Posterior cingulate gyrus (tissue), 11 donors: ENCODE measurements at regions not wholly inside any gene's neighbourhood (a gene's known extent, or its start where the extent isn't known, plus 50 kb on each side); places are given as distances from the start of the nearest gene placed in this dataset.
"Not testable (repeated sequence)": the region's sequence is repeated elsewhere in the genome, so short reads cannot be mapped to it uniquely, and the experiment has no call there.

ENCODE experiments used
- DNase-seq, 10 donors: peaks; one replicate each; pipeline versions ENCODE4 v3.0.0 to v3.0.0-alpha.2; 2020 to 2021; ENCODE audit warnings: mixed read lengths in 3 of 10
- intact Hi-C: fragments of 100-400 bp; cut with DNase I; formaldehyde crosslinking; loops from one replicate; pipeline ENCODE4 v1.15.1; 2023

DNA sequence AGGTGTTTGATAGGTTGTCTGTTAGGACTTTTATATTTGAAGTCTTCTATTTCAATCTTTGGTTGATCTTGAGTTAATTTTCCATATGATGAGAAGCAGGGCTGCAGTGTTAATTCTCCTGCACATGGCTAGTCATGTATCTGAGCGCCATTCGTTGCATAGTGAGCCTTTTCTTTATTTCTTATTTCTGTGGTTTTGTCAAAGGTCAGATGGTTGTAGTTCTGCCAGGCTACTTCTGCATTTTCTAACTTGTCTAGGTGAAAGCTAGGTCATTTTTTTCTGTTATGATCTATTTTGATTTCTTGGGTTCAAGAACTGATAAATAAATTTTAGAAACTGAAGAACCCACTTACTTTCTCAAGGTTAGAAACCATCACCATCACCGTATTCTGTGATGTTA, 56.7 kb downstream of the CCDC74A start:
- intact Hi-C loops, result no loop called here
- no peak for DNase-seq

DNA sequence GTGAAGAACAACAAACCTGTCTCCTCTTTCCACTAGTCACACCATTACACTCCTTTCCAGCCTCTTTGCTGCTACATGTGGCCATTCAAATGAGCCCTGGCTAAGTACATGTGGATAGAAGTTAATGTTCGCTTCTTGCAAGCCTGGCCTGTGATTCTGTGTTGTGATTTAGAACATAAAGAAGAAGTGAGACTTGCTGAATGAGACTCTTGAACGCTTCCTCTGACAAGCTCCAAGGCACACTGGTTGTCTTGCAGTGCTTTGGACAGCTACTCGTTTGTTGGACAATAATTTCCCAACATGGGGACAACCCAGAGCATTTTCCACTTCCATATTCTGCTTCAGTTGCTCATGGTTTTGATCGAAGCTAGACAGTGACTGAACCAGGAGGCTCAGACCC, 57.3 kb downstream of the CCDC74A start:
- intact Hi-C loops, result no loop called here
- DNase-seq, result no peak

DNA sequence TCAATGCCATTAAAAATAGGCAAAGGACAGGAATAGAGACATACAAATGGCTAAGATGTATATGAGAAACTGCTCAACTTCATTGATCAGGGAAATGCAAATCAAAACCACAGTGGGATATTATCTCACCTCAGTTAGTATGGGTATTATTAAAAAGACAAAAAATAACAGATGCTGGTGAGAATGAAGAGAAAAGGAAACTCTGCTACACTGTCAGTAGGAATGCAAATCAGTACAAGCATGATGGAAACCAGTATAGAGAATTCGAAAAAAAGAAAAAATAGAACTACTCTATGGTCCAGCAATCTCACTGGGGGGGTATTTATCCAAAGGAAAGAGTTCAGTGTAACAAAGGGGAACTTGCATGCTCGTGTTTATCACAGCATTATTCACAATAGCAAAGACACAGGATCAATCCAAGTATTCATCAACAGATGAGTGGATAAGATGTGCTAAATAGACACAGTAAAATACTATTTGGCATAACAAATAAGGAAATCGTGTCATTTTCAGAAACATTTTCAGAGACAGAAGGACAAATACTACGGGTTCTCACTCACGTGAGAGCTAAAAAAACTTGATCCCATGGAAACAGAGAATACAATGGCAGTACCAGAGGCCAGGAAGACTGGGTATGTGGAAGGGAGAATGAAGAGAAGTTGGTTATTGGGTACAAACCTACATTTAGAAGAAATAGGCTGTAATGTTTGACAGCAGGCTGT, 60.6 kb downstream of the CCDC74A start:
- DNase-seq, result no peak
- intact Hi-C loops, result no loop called here

DNA sequence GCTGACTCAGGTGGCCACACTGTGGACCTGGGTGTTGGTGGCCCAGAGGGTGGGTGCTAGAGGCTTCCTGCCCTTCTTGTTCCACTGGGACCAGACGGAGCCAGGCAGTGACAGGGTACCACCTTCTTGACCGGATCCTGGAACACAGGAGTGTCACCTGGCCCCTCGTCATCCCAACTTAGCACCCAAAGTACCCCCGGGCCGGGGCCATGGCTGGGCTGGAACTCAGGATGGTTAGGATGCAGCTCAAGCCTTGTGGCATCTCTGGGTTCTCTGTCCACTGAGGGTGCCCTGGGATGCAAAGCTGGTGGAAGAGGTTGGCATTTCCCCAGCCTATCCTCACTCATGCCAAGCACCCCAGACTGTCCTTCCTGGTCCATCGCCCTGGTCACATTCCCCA, 61.4 kb downstream of the CCDC74A start:
- intact Hi-C loops, result not testable (repeated sequence)

DNA sequence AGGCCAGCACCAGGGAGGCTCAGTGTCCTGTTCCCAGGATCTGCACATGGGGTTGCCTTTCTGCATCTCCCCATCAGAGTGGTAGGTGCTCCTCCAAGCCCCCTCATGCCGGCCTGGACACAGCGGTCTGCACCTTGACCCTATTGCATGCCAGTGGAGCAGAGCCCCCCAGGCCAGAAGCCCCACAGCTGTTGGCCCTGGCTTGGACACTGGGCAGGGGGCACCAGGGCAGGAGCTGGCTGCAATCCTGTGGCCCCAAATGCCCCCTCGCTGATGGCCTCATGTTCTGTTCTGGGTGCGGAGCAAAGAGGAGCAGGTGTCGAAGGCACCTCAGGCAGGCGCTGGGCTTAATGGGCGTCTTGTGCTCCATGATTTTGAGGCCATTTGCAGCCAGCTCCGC, 62.7 kb downstream of the CCDC74A start:
- intact Hi-C loops, result no loop called here
- DNase-seq, result no peak

More for the DNA sequence above, 61.4 kb downstream of the CCDC74A start:
- DNase-seq, result peak in 1 of 10 donors; percentile 66

DNA sequence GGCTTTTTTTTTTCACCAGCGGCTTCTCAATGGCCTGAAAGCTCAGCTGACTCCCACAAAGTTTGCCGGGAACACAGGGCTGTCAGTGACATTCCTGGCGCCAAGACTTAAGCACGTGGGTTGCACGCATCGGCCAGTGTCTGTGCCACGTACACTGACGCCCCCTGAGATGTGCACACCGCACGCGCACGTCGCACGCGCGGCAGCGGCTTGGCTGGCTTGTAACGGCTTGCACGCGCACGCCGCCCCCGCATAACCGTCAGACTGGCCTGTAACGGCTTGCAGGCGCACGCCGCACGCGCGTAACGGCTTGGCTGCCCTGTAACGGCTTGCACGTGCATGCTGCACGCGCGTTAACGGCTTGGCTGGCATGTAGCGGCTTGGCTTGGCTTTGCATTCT, 63.2 kb downstream of the CCDC74A start:
- intact Hi-C loops, result no loop called here
- no peak for DNase-seq

DNA sequence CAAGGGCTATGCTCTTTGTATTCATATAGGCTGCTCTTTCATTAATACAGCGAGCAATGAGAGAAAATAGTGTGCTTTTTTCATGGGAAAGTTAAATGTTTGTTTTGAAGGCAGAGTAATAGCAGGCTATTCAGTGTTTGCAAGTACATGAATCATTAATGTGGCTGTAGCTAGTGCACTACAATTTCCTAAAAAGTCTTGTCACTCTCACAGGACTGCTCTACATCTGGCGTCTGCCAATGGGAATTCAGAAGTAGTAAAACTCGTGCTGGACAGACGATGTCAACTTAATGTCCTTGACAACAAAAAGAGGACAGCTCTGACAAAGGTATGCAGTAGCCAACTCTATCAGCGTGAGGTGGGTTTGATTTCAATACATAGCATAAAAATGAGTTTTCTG, 68.9 kb downstream of the CCDC74A start:
- intact Hi-C loops, DNase-seq: not testable (repeated sequence)

DNA sequence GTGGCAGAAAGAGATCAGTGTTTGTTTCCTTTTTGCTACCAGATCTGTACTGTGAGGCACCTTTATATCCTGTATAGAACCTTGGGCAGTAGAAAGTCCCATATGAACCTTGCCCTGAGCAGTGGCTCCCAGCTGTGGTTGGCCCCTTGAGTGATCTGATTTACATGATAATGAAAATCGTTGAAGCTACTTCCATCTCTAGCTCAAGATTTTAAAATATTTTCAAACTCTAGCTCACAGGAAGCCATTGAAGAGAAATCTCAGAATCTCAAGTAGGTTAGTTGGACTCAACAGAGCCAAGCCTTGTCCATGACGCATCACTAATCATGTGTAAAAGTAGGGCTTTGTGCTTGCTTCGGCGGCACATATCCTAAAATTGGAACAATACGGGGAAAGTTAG, 74.8 kb downstream of the CCDC74A start:
- intact Hi-C loops, result not testable (repeated sequence)

DNA sequence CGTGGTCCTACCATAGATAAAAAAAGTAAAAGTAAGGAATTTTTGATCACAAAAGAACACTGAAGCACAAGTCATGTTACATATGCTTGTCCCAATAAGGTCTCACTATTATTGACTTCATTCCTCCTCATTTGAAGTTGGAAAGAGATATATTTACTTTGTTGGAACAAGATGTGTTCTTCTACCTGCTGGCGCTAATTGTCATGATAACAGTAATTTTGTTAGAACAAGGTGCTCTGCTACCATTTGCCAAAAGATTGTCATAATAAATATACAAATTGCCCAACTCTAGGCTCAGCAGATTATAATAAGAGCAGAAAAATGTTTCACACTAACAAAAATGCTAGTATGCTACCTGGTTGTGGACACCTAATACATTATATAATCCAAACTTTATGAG, 77.0 kb downstream of the CCDC74A start:
- DNase-seq, intact Hi-C loops: not testable (repeated sequence)

More for the DNA sequence above, 74.8 kb downstream of the CCDC74A start:
- not testable (repeated sequence) for DNase-seq

DNA sequence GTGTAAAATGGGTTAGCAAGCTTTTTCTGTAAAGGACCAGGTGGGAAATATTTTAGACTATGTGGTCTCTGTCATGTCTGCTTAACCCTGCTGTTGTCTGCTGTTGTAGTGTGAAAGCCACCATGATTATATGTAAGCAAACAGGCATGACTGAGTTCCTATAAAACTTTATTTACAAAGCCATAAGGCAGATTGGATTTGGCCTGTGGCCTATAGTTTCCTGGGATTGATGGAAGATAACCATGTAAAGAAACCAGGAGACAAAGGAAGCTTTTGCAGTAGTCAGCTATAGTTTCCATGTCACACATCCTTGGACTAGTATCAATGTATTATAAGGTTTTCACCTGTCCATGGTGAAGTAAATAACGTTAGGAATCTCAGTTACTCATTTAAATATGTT, 78.7 kb downstream of the CCDC74A start:
- intact Hi-C loops, DNase-seq: not testable (repeated sequence)

DNA sequence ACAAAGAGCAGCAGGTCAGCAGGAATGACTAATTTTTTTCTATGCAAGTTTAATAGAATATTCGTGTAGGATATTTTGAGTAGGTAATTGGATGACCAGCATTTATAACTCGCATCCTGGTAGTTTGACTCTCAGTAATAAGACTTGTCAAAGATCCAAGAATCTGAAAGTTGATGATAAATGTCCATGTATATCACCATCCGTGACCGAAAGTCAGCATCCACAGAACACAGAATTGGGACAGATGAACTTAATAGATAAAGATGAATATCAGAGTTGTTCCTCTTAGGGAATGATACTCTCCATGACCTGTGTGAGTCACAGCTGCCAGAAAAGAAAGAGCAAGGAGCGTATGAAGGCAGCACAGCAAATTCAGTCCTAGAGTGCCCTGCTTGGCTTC, 79.4 kb downstream of the CCDC74A start:
- intact Hi-C loops, DNase-seq: not testable (repeated sequence)

DNA sequence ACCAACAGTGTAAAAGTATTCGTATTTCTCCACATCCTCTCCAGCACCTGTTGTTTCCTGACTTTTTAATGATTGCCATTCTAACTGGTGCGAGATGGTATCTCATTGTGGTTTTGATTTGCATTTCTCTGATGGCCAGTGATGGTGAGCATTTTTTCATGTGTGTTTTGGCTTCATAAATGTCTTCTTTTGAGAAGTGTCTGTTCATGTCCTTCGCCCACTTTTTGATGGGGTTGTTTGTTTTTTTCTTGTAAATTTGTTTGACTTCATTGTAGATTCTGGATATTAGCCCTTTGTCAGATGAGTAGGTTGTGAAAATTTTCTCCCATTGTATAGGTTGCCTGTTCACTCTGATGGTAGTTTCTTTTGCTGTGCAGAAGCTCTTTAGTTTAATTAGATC, 86.9 kb downstream of the CCDC74A start:
- intact Hi-C loops, DNase-seq: not testable (repeated sequence)

DNA sequence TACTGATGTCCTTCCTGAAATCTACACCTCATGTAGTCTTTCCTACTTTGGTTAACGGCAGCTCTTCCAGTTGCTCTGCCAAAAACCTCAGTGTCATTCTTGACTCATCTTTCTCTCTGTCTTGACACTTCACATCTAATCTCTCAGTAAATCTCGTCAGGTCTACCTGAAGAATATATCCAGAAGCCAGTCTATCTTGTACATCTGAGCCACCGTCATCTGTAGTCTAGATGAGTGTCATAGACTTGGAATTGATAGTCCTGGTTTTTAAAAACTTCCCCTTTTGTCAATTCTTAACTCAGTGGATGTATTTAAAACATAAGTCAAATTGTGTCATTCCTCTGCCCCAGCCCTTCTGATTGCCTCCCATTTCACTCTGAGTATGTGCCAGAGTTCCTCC, 90.6 kb downstream of the CCDC74A start:
- DNase-seq, intact Hi-C loops: not testable (repeated sequence)

DNA sequence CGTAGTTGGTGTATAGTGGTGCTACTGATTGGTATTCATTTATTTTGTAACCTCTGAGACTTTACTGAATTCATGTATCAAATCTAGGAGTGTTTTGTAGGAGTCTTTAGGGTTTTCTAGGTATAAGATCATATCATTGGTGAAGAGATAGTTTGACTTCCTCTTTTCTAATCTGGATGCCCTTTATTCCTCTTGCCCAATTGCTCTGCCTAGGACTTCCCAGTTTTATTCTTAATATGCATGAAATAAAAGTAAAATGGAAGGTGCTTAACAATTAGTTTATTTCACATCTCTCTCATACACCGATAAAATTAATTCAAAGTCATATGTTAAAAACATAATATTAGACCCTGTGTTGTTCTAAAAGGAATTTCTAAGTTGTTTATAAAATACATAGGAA, 95.2 kb downstream of the CCDC74A start:
- DNase-seq, intact Hi-C loops: not testable (repeated sequence)

DNA sequence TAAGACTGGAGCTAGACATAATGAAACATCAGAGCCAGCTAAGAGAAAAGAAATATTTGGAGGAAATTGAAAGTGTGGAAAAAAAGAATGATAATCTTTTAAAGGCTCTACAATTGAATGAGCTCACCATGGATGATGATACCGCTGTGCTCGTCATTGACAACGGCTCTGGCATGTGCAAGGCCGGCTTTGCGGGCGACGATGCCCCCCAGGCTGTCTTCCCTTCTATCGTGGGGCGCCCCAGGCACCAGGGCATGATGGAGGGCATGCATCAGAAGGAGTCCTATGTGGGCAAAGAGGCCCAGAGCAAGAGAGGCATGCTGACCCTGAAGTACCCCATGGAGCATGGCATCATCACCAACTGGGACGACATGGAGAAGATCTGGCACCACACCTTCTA, 98.3 kb downstream of the CCDC74A start:
- peak in 1 of 10 donors; percentile 46 for DNase-seq
- intact Hi-C loops, result not testable (repeated sequence)

DNA sequence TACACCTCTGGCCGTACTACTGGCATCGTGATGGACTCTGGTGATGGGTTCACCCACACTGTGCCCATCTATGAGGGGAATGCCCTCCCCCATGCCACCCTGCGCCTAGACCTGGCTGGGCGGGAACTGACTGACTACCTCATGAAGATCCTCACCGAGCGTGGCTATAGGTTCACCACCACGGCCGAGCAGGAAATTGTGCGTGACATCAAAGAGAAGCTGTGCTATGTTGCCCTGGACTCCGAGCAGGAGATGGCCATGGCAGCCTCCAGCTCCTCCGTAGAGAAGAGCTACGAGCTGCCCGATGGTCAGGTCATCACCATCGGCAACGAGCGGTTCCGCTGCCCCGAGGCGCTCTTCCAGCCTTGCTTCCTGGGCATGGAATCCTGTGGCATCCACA, 98.9 kb downstream of the CCDC74A start:
- intact Hi-C loops, DNase-seq: not testable (repeated sequence)

DNA sequence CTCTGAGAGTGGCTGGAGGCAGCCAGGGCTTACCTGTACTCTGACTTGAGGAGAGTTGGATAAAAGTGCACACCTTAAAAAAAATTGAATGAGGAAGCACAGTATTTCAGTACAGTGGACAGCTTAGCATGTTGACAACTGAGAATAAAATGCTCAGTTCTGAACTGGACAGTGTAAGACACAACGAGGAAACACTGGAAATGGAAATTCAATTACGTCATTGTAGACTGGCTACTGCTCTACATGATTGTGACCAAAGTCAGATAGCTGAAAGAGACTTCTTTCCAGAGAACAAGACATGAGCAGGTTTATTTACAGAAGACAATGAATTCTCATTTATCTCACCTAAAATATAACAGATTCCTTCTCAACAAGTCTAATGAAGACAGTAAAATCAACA, 100.1 kb downstream of the CCDC74A start:
- DNase-seq, intact Hi-C loops: not testable (repeated sequence)

DNA sequence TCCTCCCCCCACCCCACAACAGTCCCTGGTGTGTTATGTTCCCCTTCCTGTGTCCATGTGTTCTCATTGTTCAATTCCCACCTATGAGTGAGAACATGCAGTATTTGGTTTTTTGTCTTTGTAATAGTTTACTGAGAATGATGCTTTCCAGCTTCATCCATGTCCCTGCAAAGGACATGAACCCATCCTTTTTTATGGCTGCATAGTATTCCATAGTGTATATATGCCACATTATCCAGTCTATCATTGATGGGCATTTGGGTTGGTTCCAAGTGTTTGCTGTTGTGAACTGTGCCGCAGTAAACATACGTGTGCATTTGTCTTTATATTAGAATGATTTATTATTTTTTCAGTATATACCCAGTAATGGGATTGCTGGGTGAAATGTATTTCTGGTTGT, 104.0 kb downstream of the CCDC74A start:
- DNase-seq, intact Hi-C loops: not testable (repeated sequence)

DNA sequence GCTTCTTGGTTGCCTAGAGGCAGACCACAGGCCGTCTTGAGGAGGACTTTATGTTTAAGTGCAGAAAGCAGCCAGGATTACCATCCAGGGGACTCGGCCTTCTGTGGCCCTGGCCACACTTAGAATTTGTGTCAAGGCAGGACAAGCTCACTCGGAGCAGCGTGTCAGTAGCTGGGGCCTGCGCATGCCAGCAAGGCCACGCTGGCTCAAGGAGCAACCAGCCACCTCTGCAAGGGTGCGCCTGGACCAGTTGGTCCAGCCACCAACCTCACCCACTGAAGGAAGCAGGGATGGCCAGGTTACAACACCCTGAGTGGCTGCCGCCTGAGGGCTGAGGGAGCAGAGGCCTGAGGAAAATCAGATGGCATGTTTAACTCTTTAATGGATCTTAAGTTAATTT, 105.7 kb downstream of the CCDC74A start:
- intact Hi-C loops, result not testable (repeated sequence)

DNA sequence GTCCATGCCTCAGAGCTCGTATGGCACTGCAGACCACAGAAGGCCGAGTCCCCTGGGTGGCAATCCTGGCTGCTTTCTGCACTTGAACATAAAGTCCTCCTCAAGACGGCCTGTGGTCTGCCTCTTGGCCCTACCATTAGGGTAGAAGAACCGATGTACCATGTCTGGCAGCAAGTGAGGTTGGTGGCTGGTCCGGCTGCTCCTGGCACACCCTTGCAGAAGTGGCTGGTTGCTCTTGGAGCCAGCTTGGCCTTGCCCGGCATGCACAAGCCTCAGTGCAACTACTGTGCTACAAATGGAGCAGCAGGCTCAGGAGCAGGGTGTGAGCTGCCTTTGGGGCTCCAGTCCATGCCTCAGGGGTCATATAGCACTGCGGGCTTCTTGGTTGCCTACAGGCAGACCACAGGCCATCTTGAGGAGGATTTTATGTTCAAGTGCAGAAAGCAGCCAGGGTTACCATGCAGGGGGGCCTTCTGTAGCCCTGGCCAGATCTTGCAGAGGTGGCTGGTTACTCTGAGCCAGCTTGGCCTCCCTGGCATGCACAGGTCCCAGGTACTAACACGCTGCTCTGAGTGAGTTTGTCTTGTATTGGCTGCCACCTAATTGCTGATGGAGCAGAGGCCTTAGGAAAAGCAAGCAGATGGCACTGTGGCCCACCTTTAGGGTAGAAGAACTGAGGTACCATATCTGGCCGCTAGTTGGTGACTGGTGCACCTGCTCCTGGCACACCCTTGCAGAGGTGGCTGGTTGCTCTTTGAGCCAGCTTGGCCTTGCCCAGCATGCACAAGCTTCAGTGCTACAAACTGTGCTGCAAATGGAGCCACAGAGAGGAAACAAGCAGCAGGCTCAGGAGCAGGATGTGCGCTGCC, 106.4 kb downstream of the CCDC74A start:
- peak in 1 of 10 donors; percentile 39 for DNase-seq
- intact Hi-C loops, result not testable (repeated sequence)

More for the DNA sequence above, 105.7 kb downstream of the CCDC74A start:
- DNase-seq, result peak in 1 of 10 donors; percentile 65

DNA sequence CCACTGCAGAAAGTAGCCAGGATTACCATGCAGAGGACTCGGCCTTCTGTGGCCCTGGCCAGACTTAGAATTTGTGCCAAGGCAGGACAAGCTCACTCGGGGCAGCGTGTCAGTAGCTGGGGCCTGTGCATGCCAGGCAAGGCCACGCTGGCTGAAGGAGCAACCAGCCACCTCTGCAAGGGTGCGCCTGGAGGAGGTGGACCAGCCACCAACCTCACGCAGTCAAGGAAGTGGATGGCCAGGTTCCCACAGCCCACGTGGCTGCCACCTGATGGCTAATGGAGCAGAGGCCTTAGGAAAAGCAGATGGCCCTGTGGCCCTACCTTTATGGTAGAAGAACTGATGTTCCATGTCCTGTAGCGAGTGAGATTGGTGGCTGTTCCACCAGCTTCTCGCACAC, 107.9 kb downstream of the CCDC74A start:
- intact Hi-C loops, result no loop called here
- DNase-seq, result peak in 2 of 10 donors; percentile 67 to 70
